Upper lobe of left lung (tissue), 4 donors: ENCODE measurements at regions not wholly inside any gene's neighbourhood (a gene's known extent, or its start where the extent isn't known, plus 50 kb on each side); places are given as distances from the start of the nearest gene placed in this dataset.

Source experiments
- POLR2A ChIP-seq, 4 donors: fragments of 450-650 bp; IDR thresholded peaks; one replicate each; pipeline ENCODE4 v1.5.1; 2016 to 2017; ENCODE audit warnings: antibody characterized with exemption in 4 of 4, mild to moderate bottlenecking in 2 of 4
- POLR2AphosphoS5 ChIP-seq, 2 donors: sonication (generic); formaldehyde crosslinking; IDR thresholded peaks; one replicate each; pipeline ENCODE4 v1.5.1; 2017; ENCODE audit warnings: antibody characterized with exemption in 2 of 2
- TF ChIP-seq, protein P1 (sequence below), 6 experiments: fragments of 450-650 bp in 4 of 6; fragments of 200-600 bp in 2 of 6; sonication (generic) in 2 of 6; IDR thresholded peaks; one replicate each; pipeline ENCODE4 v1.5.1; 2016 to 2019; ENCODE audit warnings: antibody characterized with exemption in 6 of 6

DNA sequence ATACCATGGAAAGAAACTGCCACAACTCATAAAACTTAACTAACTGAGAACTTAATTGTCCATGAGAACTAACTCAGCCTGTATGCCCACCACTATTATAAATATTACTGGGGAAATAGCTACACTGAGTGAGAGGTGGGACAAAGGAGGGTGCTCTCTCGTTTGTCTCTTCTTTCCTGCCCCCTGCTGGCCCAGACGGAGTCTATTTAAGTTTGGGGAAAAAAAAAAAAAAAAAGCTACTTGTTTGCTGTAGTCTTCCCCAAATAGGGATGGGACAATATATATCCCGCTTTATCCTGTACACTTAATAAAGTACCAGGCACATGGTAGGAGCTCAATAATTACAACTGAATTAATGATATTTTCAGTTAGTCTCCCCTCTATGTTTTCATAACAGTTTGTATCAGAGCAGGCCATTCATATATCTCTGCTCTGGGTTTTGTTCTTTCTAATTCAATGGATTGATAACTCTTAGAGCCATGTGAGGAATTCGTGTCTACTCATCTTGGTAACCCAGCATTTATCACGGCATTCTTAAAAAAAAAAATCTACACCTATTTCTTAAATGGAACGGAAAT lies 647.6 kb upstream of the PKDCC start:
- TF ChIP-seq, protein P1, sequence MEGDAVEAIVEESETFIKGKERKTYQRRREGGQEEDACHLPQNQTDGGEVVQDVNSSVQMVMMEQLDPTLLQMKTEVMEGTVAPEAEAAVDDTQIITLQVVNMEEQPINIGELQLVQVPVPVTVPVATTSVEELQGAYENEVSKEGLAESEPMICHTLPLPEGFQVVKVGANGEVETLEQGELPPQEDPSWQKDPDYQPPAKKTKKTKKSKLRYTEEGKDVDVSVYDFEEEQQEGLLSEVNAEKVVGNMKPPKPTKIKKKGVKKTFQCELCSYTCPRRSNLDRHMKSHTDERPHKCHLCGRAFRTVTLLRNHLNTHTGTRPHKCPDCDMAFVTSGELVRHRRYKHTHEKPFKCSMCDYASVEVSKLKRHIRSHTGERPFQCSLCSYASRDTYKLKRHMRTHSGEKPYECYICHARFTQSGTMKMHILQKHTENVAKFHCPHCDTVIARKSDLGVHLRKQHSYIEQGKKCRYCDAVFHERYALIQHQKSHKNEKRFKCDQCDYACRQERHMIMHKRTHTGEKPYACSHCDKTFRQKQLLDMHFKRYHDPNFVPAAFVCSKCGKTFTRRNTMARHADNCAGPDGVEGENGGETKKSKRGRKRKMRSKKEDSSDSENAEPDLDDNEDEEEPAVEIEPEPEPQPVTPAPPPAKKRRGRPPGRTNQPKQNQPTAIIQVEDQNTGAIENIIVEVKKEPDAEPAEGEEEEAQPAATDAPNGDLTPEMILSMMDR (IDR thresholded peaks at IDR 0.05): no peak
- TF ChIP-seq POLR2AphosphoS5 (IDR thresholded peaks at IDR 0.05) (no peak), POLR2A (IDR thresholded peaks at IDR 0.05) (no peak)
